Sigmoid colon (tissue), 4 donors: ENCODE measurements at regions not wholly inside any gene's neighbourhood (a gene's known extent, or its start where the extent isn't known, plus 50 kb on each side); places are given as distances from the start of the nearest gene placed in this dataset.

Experiments
- CTCF ChIP-seq, 4 experiments: fragments of 450-650 bp in 3 of 4; fragments of 200-600 bp in 1 of 4; IDR thresholded peaks; one replicate each; pipeline ENCODE4 v1.5.1; 2016 to 2019; ENCODE audit warnings: antibody characterized with exemption in 4 of 4, mild to moderate bottlenecking in 3 of 4, moderate library complexity in 2 of 4
- EP300 ChIP-seq, 4 donors: sonication (generic); formaldehyde crosslinking; IDR thresholded peaks; one replicate each; pipeline ENCODE4 v1.6.1; 2017; ENCODE audit warnings: antibody characterized with exemption in 4 of 4
- POLR2A ChIP-seq, 2 donors: fragments of 450-650 bp; IDR thresholded peaks; one replicate each; pipeline ENCODE4 v1.6.1; 2016; ENCODE audit warnings: antibody characterized with exemption in 2 of 2, mild to moderate bottlenecking in 2 of 2, moderate library complexity in 2 of 2
- POLR2AphosphoS5 ChIP-seq, 4 donors: sonication (generic); formaldehyde crosslinking; IDR thresholded peaks; one replicate each; pipeline ENCODE4 v1.6.1; 2017; ENCODE audit warnings: antibody characterized with exemption in 4 of 4

DNA sequence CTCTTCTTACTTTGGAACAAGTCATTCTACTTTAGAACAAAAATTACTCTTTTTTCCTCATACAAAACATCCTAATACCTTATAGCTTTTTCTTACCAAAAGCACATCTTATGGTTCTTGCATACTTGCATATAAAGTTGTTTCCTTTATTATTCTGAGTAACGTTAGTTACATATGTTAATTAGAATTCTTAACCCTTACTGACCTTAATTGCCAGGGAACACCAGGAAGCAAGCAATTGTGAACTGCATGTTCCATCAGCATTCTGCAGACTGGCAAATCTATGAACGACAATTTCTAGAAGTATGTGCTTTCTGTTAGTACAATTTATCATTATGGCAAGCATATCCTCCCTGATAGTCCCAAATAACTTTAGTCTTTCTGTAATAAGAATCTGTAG lies 831.0 kb downstream of the C6orf118 start:
- no peak for TF ChIP-seq POLR2AphosphoS5 (IDR thresholded peaks at IDR 0.05)
- TF ChIP-seq CTCF (IDR thresholded peaks at IDR 0.05): no peak
- no peak for TF ChIP-seq POLR2A (IDR thresholded peaks at IDR 0.05)
- no peak for TF ChIP-seq EP300 (IDR thresholded peaks at IDR 0.05)
